Skeletal muscle tissue (tissue), 3 donors: ENCODE measurements at regions not wholly inside any gene's neighbourhood (a gene's known extent, or its start where the extent isn't known, plus 50 kb on each side); places are given as distances from the start of the nearest gene placed in this dataset.
"Not testable (repeated sequence)": the region's sequence is repeated elsewhere in the genome, so short reads cannot be mapped to it uniquely, and the experiment has no call there.

Source experiments
- H3K27ac ChIP-seq: one replicate; pipeline ENCODE4 v1.7.0; 2013; ENCODE audit warnings: mild to moderate bottlenecking, low read depth, low read length, inconsistent platforms
- H3K27me3 ChIP-seq, 3 donors: one replicate each; pipeline ENCODE4 v1.7.0; 2013; ENCODE audit warnings: low read length in 3 of 3; ENCODE audit not compliant: control insufficient read depth in 3 of 3, insufficient read depth in 3 of 3
- H3K36me3 ChIP-seq, 3 donors: one replicate each; pipeline ENCODE4 v1.7.0; 2013; ENCODE audit warnings: low read length in 3 of 3; ENCODE audit not compliant: control insufficient read depth in 3 of 3, insufficient read depth in 3 of 3
- H3K4me1 ChIP-seq, 3 donors: one replicate each; pipeline ENCODE4 v1.7.0; 2013; ENCODE audit warnings: low read length in 3 of 3, mild to moderate bottlenecking in 3 of 3; ENCODE audit not compliant: control insufficient read depth in 3 of 3, insufficient read depth in 3 of 3
- H3K4me3 ChIP-seq, 3 donors: one replicate each; pipeline ENCODE4 v1.7.0; 2013; ENCODE audit warnings: low read length in 3 of 3
- H3K9ac ChIP-seq, 3 donors: one replicate each; pipeline ENCODE4 v1.7.0; 2013; ENCODE audit warnings: low read length in 3 of 3, mild to moderate bottlenecking in 3 of 3, moderate library complexity in 2 of 3, low read depth in 1 of 3
- H3K9me3 ChIP-seq, 3 donors: one replicate each; pipeline ENCODE4 v1.7.0; 2013; ENCODE audit warnings: low read length in 3 of 3; ENCODE audit not compliant: control insufficient read depth in 3 of 3
- donor health status: Osteomylitis.

- H3K4me1 ChIP-seq, H3K4me3 ChIP-seq, H3K9me3 ChIP-seq, H3K36me3 ChIP-seq, H3K27ac ChIP-seq, H3K27me3 ChIP-seq, H3K9ac ChIP-seq: not testable (repeated sequence)
Observed at GRCh38 chr4:130037866-130038265, 941.9 kb downstream of the C4orf33 start.

GRCh38 chr4:130038540-130038939 lies 942.6 kb downstream of the C4orf33 start:
- not testable (repeated sequence) for H3K27me3 ChIP-seq, H3K36me3 ChIP-seq, H3K4me3 ChIP-seq, H3K9me3 ChIP-seq, H3K9ac ChIP-seq, H3K4me1 ChIP-seq, H3K27ac ChIP-seq

- no peak overlapping the region for H3K9ac ChIP-seq
Observed at GRCh38 chr4:130043732-130044160, 947.8 kb downstream of the C4orf33 start.

GRCh38 chr4:130044788-130045531 lies 949.0 kb downstream of the C4orf33 start:
- Histone ChIP-seq H3K9me3 (no peaks in the 10 kb centered on the region), H3K9ac (no peak overlapping the region), H3K4me3 (no peak overlapping the region), H3K27ac (no peak overlapping the region), H3K4me1 (no peaks in the 10 kb centered on the region), H3K36me3 (no peaks in the 10 kb centered on the region), H3K27me3 (no peaks in the 10 kb centered on the region)

More at GRCh38 chr4:130043732-130044160, 947.8 kb downstream of the C4orf33 start:
- no peak overlapping the region for H3K4me3 ChIP-seq
- H3K4me1 ChIP-seq: no peaks in the 10 kb centered on the region
- H3K27ac ChIP-seq: no peak overlapping the region
- no peaks in the 10 kb centered on the region for H3K9me3 ChIP-seq
- H3K36me3 ChIP-seq: no peaks in the 10 kb centered on the region
- H3K27me3 ChIP-seq: no peaks in the 10 kb centered on the region

GRCh38 chr4:130053723-130054122 lies 957.8 kb downstream of the C4orf33 start:
- H3K9me3 ChIP-seq: no peaks in the 10 kb centered on the region
- H3K4me1 ChIP-seq: no peaks in the 10 kb centered on the region
- H3K36me3 ChIP-seq: no peaks in the 10 kb centered on the region
- no peak overlapping the region for H3K4me3 ChIP-seq
- H3K27me3 ChIP-seq: no peaks in the 10 kb centered on the region
- no peak overlapping the region for H3K9ac ChIP-seq
- no peak overlapping the region for H3K27ac ChIP-seq

- Histone ChIP-seq H3K36me3 (no peaks in the 10 kb centered on the region), H3K27me3 (no peaks in the 10 kb centered on the region), H3K9me3 (no peaks in the 10 kb centered on the region), H3K4me1 (no peaks in the 10 kb centered on the region), H3K27ac (no peak overlapping the region), H3K4me3 (no peak overlapping the region), H3K9ac (no peak overlapping the region)
Observed at GRCh38 chr4:130054908-130055307, 959.0 kb downstream of the C4orf33 start.

GRCh38 chr4:130056286-130056685 lies 960.3 kb downstream of the C4orf33 start:
- no peak overlapping the region for H3K9ac ChIP-seq
- no peak overlapping the region for H3K4me3 ChIP-seq
- no peaks in the 10 kb centered on the region for H3K27me3 ChIP-seq
- no peak overlapping the region for H3K27ac ChIP-seq
- no peaks in the 10 kb centered on the region for H3K4me1 ChIP-seq
- H3K36me3 ChIP-seq: no peaks in the 10 kb centered on the region
- H3K9me3 ChIP-seq: no peaks in the 10 kb centered on the region

- no peak overlapping the region for H3K27ac ChIP-seq
- no peak overlapping the region for H3K9ac ChIP-seq
- no peaks in the 10 kb centered on the region for H3K36me3 ChIP-seq
- no peak overlapping the region for H3K4me3 ChIP-seq
- H3K4me1 ChIP-seq: no peaks in the 10 kb centered on the region
- no peaks in the 10 kb centered on the region for H3K9me3 ChIP-seq
- H3K27me3 ChIP-seq: no peaks in the 10 kb centered on the region
Observed at GRCh38 chr4:130064471-130064870, 968.5 kb downstream of the C4orf33 start.

GRCh38 chr4:130067419-130067818 lies 971.5 kb downstream of the C4orf33 start:
- Histone ChIP-seq H3K4me3 (no peak overlapping the region), H3K27ac (no peak overlapping the region), H3K9ac (no peak overlapping the region), H3K4me1 (no peaks in the 10 kb centered on the region), H3K9me3 (no peaks in the 10 kb centered on the region), H3K36me3 (no peaks in the 10 kb centered on the region), H3K27me3 (no peaks in the 10 kb centered on the region)

- Histone ChIP-seq H3K27me3 (no peaks in the 10 kb centered on the region), H3K36me3 (no peaks in the 10 kb centered on the region), H3K27ac (no peak overlapping the region), H3K4me1 (no peaks in the 10 kb centered on the region), H3K4me3 (no peak overlapping the region), H3K9me3 (no peaks in the 10 kb centered on the region), H3K9ac (no peak overlapping the region)
Observed at GRCh38 chr4:130068072-130068471, 972.1 kb downstream of the C4orf33 start.
